HEK293 (cell line): ENCODE measurements at regions not wholly inside any gene's neighbourhood (a gene's known extent, or its start where the extent isn't known, plus 50 kb on each side); places are given as distances from the start of the nearest gene placed in this dataset.

Source experiments
- CTCF ChIA-PET: fragments of 350-600 bp; formaldehyde crosslinking; extraction: SDS; loops from one replicate; lab custom pipeline; 2021; ENCODE audit warnings: antibody characterized with exemption; lab: Yijun Ruan, JAX
- POLR2A ChIA-PET: fragments of 300-600 bp; formaldehyde crosslinking; extraction: SDS; loops from one replicate; lab custom pipeline; 2020; ENCODE audit warnings: antibody characterized with exemption, inconsistent platforms; lab: Yijun Ruan, JAX
- H3K27ac ChIP-seq: fragments of 200-500 bp; sonication (Bioruptor generic); 2 replicates; pipeline ENCODE4 v1.5.1; 2014; ENCODE audit warnings: low read depth, low read length, control low read depth, inconsistent platforms; ENCODE audit errors: extremely low read depth
- H3K36me3 ChIP-seq, 2 experiments: fragments of 200-500 bp in 1 of 2; sonication (Bioruptor generic) in 1 of 2; 1 replicate in 1 of 2; 2 replicates in 1 of 2; pipeline ENCODE4 v1.5.1; 2014 to 2017; ENCODE audit warnings: inconsistent platforms in 2 of 2, low read length in 2 of 2; ENCODE audit not compliant: control insufficient read depth in 2 of 2, insufficient read depth in 1 of 2
- H3K4me1 ChIP-seq: fragments of 200-500 bp; sonication (Bioruptor generic); 2 replicates; pipeline ENCODE4 v1.5.1; 2014; ENCODE audit warnings: mild to moderate bottlenecking, low read length, inconsistent platforms; ENCODE audit not compliant: control insufficient read depth, insufficient read depth
- H3K4me3 ChIP-seq: 2 replicates; pipeline ENCODE4 v1.5.1; 2011; ENCODE audit warnings: low read depth, mild to moderate bottlenecking, control low read depth, low read length, moderate library complexity
- H3K9me3 ChIP-seq: fragments of 200-500 bp; sonication (Bioruptor generic); 2 replicates; pipeline ENCODE4 v1.5.1; 2014; ENCODE audit warnings: low read depth, low read length, inconsistent platforms; ENCODE audit not compliant: control insufficient read depth, insufficient read depth
- BCL6B ChIP-seq: fragments of 450-650 bp; formaldehyde crosslinking; IDR thresholded peaks from 2 replicates; pipeline ENCODE4 v1.5.1; 2017; ENCODE audit warnings: missing biosample characterization, missing genetic modification characterization
- EGR2 ChIP-seq: fragments of 450-650 bp; formaldehyde crosslinking; IDR thresholded peaks from 2 replicates; pipeline ENCODE4 v1.5.1; 2016; ENCODE audit warnings: low read depth, missing biosample characterization, missing genetic modification characterization
- HOXD13 ChIP-seq: sonication (generic); formaldehyde crosslinking; IDR thresholded peaks from 2 replicates; pipeline ENCODE4 v1.8.0; 2022; ENCODE audit warnings: missing genetic modification reagents, borderline replicate concordance
- OSR2 ChIP-seq: fragments of 450-650 bp; formaldehyde crosslinking; IDR thresholded peaks from 2 replicates; pipeline ENCODE4 v1.5.1; 2016; ENCODE audit warnings: missing biosample characterization, missing genetic modification characterization
- SALL2 ChIP-seq: fragments of 450-650 bp; formaldehyde crosslinking; IDR thresholded peaks from 2 replicates; pipeline ENCODE4 v1.5.0; 2017; ENCODE audit warnings: missing biosample characterization, mild to moderate bottlenecking, missing genetic modification characterization, borderline replicate concordance
- YY2 ChIP-seq: fragments of 450-650 bp; formaldehyde crosslinking; IDR thresholded peaks from 2 replicates; pipeline ENCODE4 v1.5.1; 2016; ENCODE audit warnings: missing biosample characterization, missing genetic modification characterization
- ZNF140 ChIP-seq: fragments of 450-650 bp; formaldehyde crosslinking; IDR thresholded peaks from 2 replicates; pipeline ENCODE4 v1.5.1; 2016; ENCODE audit warnings: missing biosample characterization, missing genetic modification characterization
- ZNF157 ChIP-seq: fragments of 450-650 bp; formaldehyde crosslinking; IDR thresholded peaks from 2 replicates; pipeline ENCODE4 v1.5.1; 2016; ENCODE audit warnings: missing biosample characterization, missing genetic modification characterization
- ZNF394 ChIP-seq: fragments of 450-650 bp; formaldehyde crosslinking; IDR thresholded peaks from 2 replicates; pipeline ENCODE4 v1.5.1; 2016; ENCODE audit warnings: missing biosample characterization, missing genetic modification characterization, mild to moderate bottlenecking, moderate library complexity, borderline replicate concordance
- ZNF433 ChIP-seq: fragments of 450-650 bp; formaldehyde crosslinking; IDR thresholded peaks from 2 replicates; pipeline ENCODE4 v1.5.1; 2016; ENCODE audit warnings: missing biosample characterization, missing genetic modification characterization, low read depth
- ZNF449 ChIP-seq: fragments of 450-650 bp; formaldehyde crosslinking; IDR thresholded peaks from 2 replicates; pipeline ENCODE4 v1.5.1; 2017; ENCODE audit warnings: missing biosample characterization, mild to moderate bottlenecking, missing genetic modification characterization, moderate library complexity
- ZNF518A ChIP-seq: fragments of 450-650 bp; formaldehyde crosslinking; conservative IDR thresholded peaks from 2 replicates; pipeline ENCODE4 v1.5.1; 2016; ENCODE audit warnings: low read depth, missing biosample characterization, missing genetic modification characterization
- ZNF670 ChIP-seq: fragments of 450-650 bp; formaldehyde crosslinking; IDR thresholded peaks from 2 replicates; pipeline ENCODE4 v1.5.1; 2016; ENCODE audit warnings: missing biosample characterization, missing genetic modification characterization, low read depth
- ZNF777 ChIP-seq: fragments of 450-650 bp; formaldehyde crosslinking; IDR thresholded peaks from 2 replicates; pipeline ENCODE4 v1.5.1; 2017; ENCODE audit warnings: missing biosample characterization, missing genetic modification characterization, borderline replicate concordance
- ZSCAN23 ChIP-seq: fragments of 450-650 bp; formaldehyde crosslinking; IDR thresholded peaks from 2 replicates; pipeline ENCODE4 v1.5.1; 2016; ENCODE audit warnings: missing biosample characterization, missing genetic modification characterization
- TF ChIP-seq, protein P1 (sequence below): IDR thresholded peaks from 2 replicates; pipeline ENCODE4 v1.6.1; 2011; ENCODE audit warnings: mild to moderate bottlenecking, low read depth, low read length, borderline replicate concordance
- TF ChIP-seq, protein P2 (sequence below): fragments of 450-650 bp; formaldehyde crosslinking; IDR thresholded peaks from 2 replicates; pipeline ENCODE4 v1.5.1; 2017; ENCODE audit warnings: missing biosample characterization, missing genetic modification characterization
- TF ChIP-seq, protein P3 (sequence below): fragments of 450-650 bp; formaldehyde crosslinking; IDR thresholded peaks from 2 replicates; pipeline ENCODE4 v1.5.1; 2016; ENCODE audit warnings: missing biosample characterization, missing genetic modification characterization
- TF ChIP-seq, protein P4 (sequence below): fragments of 450-650 bp; IDR thresholded peaks from 2 replicates; pipeline ENCODE4 v1.5.1; 2018; ENCODE audit warnings: missing biosample characterization, missing genetic modification characterization
- TF ChIP-seq, protein P5 (sequence below): fragments of 450-650 bp; formaldehyde crosslinking; IDR thresholded peaks from 2 replicates; pipeline ENCODE4 v1.5.1; 2016; ENCODE audit warnings: missing biosample characterization, missing genetic modification characterization

GRCh38 chr5:162573758-162574157, 506.2 kb downstream of the GABRG2 start:
- H3K9me3 ChIP-seq, result no peaks in the 10 kb centered on the region
- ChIA-PET CTCF (no interaction called here), POLR2A (no interaction called here)
- TF ChIP-seq SALL2 (tag by site-specific recombination) (no peak), ZNF777 (no peak), EGR2 (tag by site-specific recombination) (no peak), ZNF449 (tag by site-specific recombination) (no peak), BCL6B (tag by site-specific recombination) (no peak), ZNF670 (no peak), ZNF157 (tag by site-specific recombination) (no peak), ZNF394 (tag by site-specific recombination) (no peak), OSR2 (tag by site-specific recombination) (no peak), YY2 (tag by site-specific recombination) (no peak), ZNF140 (tag by site-specific recombination) (no peak), ZNF433 (tag by site-specific recombination) (no peak), ZSCAN23 (tag by site-specific recombination) (no peak)
- TF ChIP-seq, protein P1, sequence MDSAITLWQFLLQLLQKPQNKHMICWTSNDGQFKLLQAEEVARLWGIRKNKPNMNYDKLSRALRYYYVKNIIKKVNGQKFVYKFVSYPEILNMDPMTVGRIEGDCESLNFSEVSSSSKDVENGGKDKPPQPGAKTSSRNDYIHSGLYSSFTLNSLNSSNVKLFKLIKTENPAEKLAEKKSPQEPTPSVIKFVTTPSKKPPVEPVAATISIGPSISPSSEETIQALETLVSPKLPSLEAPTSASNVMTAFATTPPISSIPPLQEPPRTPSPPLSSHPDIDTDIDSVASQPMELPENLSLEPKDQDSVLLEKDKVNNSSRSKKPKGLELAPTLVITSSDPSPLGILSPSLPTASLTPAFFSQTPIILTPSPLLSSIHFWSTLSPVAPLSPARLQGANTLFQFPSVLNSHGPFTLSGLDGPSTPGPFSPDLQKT, result no peak
- TF ChIP-seq, protein P2, sequence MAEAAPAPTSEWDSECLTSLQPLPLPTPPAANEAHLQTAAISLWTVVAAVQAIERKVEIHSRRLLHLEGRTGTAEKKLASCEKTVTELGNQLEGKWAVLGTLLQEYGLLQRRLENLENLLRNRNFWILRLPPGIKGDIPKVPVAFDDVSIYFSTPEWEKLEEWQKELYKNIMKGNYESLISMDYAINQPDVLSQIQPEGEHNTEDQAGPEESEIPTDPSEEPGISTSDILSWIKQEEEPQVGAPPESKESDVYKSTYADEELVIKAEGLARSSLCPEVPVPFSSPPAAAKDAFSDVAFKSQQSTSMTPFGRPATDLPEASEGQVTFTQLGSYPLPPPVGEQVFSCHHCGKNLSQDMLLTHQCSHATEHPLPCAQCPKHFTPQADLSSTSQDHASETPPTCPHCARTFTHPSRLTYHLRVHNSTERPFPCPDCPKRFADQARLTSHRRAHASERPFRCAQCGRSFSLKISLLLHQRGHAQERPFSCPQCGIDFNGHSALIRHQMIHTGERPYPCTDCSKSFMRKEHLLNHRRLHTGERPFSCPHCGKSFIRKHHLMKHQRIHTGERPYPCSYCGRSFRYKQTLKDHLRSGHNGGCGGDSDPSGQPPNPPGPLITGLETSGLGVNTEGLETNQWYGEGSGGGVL (tag by site-specific recombination), result no peak
- TF ChIP-seq, protein P3, sequence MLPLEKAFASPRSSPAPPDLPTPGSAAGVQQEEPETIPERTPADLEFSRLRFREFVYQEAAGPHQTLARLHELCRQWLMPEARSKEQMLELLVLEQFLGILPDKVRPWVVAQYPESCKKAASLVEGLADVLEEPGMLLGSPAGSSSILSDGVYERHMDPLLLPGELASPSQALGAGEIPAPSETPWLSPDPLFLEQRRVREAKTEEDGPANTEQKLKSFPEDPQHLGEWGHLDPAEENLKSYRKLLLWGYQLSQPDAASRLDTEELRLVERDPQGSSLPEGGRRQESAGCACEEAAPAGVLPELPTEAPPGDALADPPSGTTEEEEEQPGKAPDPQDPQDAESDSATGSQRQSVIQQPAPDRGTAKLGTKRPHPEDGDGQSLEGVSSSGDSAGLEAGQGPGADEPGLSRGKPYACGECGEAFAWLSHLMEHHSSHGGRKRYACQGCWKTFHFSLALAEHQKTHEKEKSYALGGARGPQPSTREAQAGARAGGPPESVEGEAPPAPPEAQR (tag by site-specific recombination), result no peak
- H3K36me3 ChIP-seq, result no peaks in the 10 kb centered on the region
- no peak overlapping the region for H3K27ac ChIP-seq
- no peak overlapping the region for H3K4me3 ChIP-seq
- H3K4me1 ChIP-seq, result no peaks in the 10 kb centered on the region

- no peak overlapping the region for H3K27ac ChIP-seq
- ChIA-PET POLR2A (no interaction called here), CTCF (no interaction called here)
- H3K9me3 ChIP-seq, result no peaks in the 10 kb centered on the region
- no peaks in the 10 kb centered on the region for H3K36me3 ChIP-seq
- H3K4me3 ChIP-seq, result no peak overlapping the region
- no peaks in the 10 kb centered on the region for H3K4me1 ChIP-seq
- TF ChIP-seq HOXD13 (CRISPR knock-in tag) (no peak), OSR2 (tag by site-specific recombination) (no peak), ZNF518A (tag by site-specific recombination) (no peak)
- TF ChIP-seq, protein P4, sequence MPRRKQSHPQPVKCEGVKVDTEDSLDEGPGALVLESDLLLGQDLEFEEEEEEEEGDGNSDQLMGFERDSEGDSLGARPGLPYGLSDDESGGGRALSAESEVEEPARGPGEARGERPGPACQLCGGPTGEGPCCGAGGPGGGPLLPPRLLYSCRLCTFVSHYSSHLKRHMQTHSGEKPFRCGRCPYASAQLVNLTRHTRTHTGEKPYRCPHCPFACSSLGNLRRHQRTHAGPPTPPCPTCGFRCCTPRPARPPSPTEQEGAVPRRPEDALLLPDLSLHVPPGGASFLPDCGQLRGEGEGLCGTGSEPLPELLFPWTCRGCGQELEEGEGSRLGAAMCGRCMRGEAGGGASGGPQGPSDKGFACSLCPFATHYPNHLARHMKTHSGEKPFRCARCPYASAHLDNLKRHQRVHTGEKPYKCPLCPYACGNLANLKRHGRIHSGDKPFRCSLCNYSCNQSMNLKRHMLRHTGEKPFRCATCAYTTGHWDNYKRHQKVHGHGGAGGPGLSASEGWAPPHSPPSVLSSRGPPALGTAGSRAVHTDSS (tag by site-specific recombination), result no peak
- TF ChIP-seq, protein P5, sequence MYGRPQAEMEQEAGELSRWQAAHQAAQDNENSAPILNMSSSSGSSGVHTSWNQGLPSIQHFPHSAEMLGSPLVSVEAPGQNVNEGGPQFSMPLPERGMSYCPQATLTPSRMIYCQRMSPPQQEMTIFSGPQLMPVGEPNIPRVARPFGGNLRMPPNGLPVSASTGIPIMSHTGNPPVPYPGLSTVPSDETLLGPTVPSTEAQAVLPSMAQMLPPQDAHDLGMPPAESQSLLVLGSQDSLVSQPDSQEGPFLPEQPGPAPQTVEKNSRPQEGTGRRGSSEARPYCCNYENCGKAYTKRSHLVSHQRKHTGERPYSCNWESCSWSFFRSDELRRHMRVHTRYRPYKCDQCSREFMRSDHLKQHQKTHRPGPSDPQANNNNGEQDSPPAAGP, result no peak
Measured at GRCh38 chr5:162591724-162592123, 524.2 kb downstream of the GABRG2 start.
